Liver (tissue), 8 donors: ENCODE measurements at regions not wholly inside any gene's neighbourhood (a gene's known extent, or its start where the extent isn't known, plus 50 kb on each side); places are given as distances from the start of the nearest gene placed in this dataset.

Experiments
- DNase-seq: peaks from one replicate; pipeline ENCODE4 v3.0.0-alpha.2; 2017; ENCODE audit warnings: low spot score
- H3K27ac ChIP-seq, 2 donors: one replicate each; pipeline ENCODE4 v1.7.0; 2013; ENCODE audit warnings: inconsistent platforms in 2 of 2, low read length in 2 of 2, control low read depth in 1 of 2, low read depth in 1 of 2, mild to moderate bottlenecking in 1 of 2
- H3K27me3 ChIP-seq, 4 donors: one replicate each; pipeline versions ENCODE4 v1.6.1 to v1.7.0; 2013; ENCODE audit warnings: low read length in 3 of 4, inconsistent platforms in 1 of 4, mild to moderate bottlenecking in 1 of 4, moderate library complexity in 1 of 4; ENCODE audit not compliant: control insufficient read depth in 4 of 4, insufficient read depth in 4 of 4
- H3K36me3 ChIP-seq, 4 donors: one replicate each; pipeline versions ENCODE4 v1.6.1 to v1.7.0; 2013; ENCODE audit warnings: low read length in 3 of 4, mild to moderate bottlenecking in 3 of 4, low read depth in 1 of 4, moderate library complexity in 1 of 4; ENCODE audit not compliant: control insufficient read depth in 4 of 4, insufficient read depth in 3 of 4
- H3K4me1 ChIP-seq, 4 donors: one replicate each; pipeline versions ENCODE4 v1.6.1 to v1.7.0; 2013; ENCODE audit warnings: low read length in 3 of 4, mild to moderate bottlenecking in 3 of 4, moderate library complexity in 1 of 4; ENCODE audit not compliant: control insufficient read depth in 4 of 4, insufficient read depth in 4 of 4
- H3K4me3 ChIP-seq, 3 donors: one replicate each; pipeline versions ENCODE4 v1.6.1 to v1.7.0; 2013; ENCODE audit warnings: low read length in 3 of 3, control low read depth in 1 of 3, low read depth in 1 of 3, mild to moderate bottlenecking in 1 of 3
- H3K9ac ChIP-seq, 2 donors: one replicate each; pipeline ENCODE4 v1.7.0; 2013; ENCODE audit warnings: low read length in 2 of 2, mild to moderate bottlenecking in 2 of 2, moderate library complexity in 2 of 2, control low read depth in 1 of 2, low read depth in 1 of 2
- H3K9me3 ChIP-seq, 4 donors: one replicate each; pipeline versions ENCODE4 v1.6.1 to v1.7.0; 2013; ENCODE audit warnings: low read length in 3 of 4; ENCODE audit not compliant: control insufficient read depth in 4 of 4
- FOXA1 ChIP-seq: IDR thresholded peaks from 2 replicates; pipeline ENCODE4 v1.6.1; 2016; ENCODE audit warnings: antibody characterized with exemption
- GABPA ChIP-seq, 2 donors: IDR thresholded peaks in 1 of 2; conservative IDR thresholded peaks in 1 of 2; 2 replicates each; pipeline ENCODE4 v1.6.1; 2016; ENCODE audit warnings: antibody characterized with exemption in 2 of 2, mild to moderate bottlenecking in 1 of 2, moderate library complexity in 1 of 2
- HNF4G ChIP-seq: IDR thresholded peaks from 2 replicates; pipeline ENCODE4 v1.6.1; 2016; ENCODE audit warnings: antibody characterized with exemption
- JUND ChIP-seq, 2 donors: IDR thresholded peaks; 2 replicates each; pipeline ENCODE4 v1.6.1; 2016; ENCODE audit warnings: antibody characterized with exemption in 2 of 2
- RAD21 ChIP-seq, 2 donors: IDR thresholded peaks; 2 replicates each; pipeline ENCODE4 v1.6.1; 2016; ENCODE audit warnings: antibody characterized with exemption in 2 of 2, mild to moderate bottlenecking in 2 of 2
- RXRA ChIP-seq, 2 donors: IDR thresholded peaks; 2 replicates each; pipeline ENCODE4 v1.6.1; 2017 to 2018; ENCODE audit warnings: antibody characterized with exemption in 2 of 2, mild to moderate bottlenecking in 1 of 2
- SP1 ChIP-seq: IDR thresholded peaks from 2 replicates; pipeline ENCODE4 v1.6.1; 2018; ENCODE audit warnings: antibody characterized with exemption, mild to moderate bottlenecking
- WGBS: extraction: QIAGEN DNeasy Blood & Tissue Kit; methylation state at CpG from one replicate; pipeline ENCODE4 v1.1.7; 2013; 5-methylcytosine and 5-hydroxymethylcytosine counted together
- TF ChIP-seq, protein P1 (sequence below): IDR thresholded peaks from 2 replicates; pipeline ENCODE4 v1.6.1; 2016; ENCODE audit warnings: antibody characterized with exemption
- TF ChIP-seq, protein P2 (sequence below): IDR thresholded peaks from 2 replicates; pipeline ENCODE4 v1.6.1; 2016; ENCODE audit warnings: antibody characterized with exemption, mild to moderate bottlenecking
- TF ChIP-seq, protein P3 (sequence below): IDR thresholded peaks from 2 replicates; pipeline ENCODE4 v1.6.1; 2016; ENCODE audit warnings: antibody characterized with exemption
- TF ChIP-seq, protein P4 (sequence below): fragments of 150-350 bp; IDR thresholded peaks from 2 replicates; pipeline ENCODE4 v1.5.1; 2017; ENCODE audit warnings: improper control_type of control experiment, low read depth, low read length; ENCODE audit not compliant: missing input control
- donor health status: healthy.
- donor health status: healthy.
- donor health status: healthy.
- donor health status: healthy.
- donor health status: healthy.

DNA sequence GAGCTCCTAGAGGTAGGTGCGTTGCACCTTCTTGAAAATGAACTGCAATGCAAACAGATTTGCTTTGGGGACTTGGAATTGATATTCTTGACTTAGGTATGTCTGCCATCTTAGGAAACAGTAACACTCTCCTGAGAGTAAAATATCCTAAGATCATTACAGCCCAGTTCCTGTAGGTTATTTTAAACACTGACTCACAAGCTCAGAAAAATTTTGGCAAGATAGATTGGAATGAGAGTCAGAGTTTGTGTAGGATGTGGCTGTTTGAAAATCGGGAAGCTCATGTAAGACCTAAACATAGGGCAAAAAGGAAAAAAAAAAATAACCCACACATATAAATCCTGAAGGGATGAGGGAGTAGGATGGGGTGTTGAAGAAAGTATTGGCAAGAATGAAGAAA lies 377.0 kb upstream of the LRRC4C start (continued):
- TF ChIP-seq, protein P1, sequence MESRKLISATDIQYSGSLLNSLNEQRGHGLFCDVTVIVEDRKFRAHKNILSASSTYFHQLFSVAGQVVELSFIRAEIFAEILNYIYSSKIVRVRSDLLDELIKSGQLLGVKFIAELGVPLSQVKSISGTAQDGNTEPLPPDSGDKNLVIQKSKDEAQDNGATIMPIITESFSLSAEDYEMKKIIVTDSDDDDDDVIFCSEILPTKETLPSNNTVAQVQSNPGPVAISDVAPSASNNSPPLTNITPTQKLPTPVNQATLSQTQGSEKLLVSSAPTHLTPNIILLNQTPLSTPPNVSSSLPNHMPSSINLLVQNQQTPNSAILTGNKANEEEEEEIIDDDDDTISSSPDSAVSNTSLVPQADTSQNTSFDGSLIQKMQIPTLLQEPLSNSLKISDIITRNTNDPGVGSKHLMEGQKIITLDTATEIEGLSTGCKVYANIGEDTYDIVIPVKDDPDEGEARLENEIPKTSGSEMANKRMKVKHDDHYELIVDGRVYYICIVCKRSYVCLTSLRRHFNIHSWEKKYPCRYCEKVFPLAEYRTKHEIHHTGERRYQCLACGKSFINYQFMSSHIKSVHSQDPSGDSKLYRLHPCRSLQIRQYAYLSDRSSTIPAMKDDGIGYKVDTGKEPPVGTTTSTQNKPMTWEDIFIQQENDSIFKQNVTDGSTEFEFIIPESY = no peak
- TF ChIP-seq HNF4G (no peak), FOXA1 (no peak), JUND (IDR thresholded peaks at IDR 0.05) (no peak), GABPA (IDR thresholded peaks at IDR 0.05 in 1 of 2, conservative IDR thresholded peaks at IDR 0.05 in 1 of 2) (no peak)
- TF ChIP-seq, protein P2, sequence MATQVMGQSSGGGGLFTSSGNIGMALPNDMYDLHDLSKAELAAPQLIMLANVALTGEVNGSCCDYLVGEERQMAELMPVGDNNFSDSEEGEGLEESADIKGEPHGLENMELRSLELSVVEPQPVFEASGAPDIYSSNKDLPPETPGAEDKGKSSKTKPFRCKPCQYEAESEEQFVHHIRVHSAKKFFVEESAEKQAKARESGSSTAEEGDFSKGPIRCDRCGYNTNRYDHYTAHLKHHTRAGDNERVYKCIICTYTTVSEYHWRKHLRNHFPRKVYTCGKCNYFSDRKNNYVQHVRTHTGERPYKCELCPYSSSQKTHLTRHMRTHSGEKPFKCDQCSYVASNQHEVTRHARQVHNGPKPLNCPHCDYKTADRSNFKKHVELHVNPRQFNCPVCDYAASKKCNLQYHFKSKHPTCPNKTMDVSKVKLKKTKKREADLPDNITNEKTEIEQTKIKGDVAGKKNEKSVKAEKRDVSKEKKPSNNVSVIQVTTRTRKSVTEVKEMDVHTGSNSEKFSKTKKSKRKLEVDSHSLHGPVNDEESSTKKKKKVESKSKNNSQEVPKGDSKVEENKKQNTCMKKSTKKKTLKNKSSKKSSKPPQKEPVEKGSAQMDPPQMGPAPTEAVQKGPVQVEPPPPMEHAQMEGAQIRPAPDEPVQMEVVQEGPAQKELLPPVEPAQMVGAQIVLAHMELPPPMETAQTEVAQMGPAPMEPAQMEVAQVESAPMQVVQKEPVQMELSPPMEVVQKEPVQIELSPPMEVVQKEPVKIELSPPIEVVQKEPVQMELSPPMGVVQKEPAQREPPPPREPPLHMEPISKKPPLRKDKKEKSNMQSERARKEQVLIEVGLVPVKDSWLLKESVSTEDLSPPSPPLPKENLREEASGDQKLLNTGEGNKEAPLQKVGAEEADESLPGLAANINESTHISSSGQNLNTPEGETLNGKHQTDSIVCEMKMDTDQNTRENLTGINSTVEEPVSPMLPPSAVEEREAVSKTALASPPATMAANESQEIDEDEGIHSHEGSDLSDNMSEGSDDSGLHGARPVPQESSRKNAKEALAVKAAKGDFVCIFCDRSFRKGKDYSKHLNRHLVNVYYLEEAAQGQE = no peak

DNA sequence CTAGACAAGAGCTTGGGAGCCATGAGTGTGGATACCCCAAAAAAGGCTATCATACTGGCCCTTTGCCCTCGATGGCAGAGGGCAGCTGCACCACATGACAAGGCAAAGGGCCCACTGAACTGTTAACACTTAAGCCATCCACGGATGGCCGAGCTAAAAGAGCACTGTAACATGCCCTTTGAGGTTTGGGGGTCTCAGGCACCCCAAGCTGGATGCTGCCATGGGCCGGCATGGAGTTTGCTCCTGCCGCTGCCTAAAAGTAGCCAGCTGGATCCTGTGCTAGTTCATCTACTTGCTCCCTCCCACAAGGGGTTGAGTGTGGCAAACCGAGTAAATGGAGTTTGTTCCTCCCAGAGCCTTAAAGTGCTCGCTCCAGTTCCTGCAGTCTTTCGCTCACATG lies 383.2 kb upstream of the LRRC4C start:
- H3K27ac ChIP-seq = no peak overlapping the region
- no peaks in the 10 kb centered on the region for H3K27me3 ChIP-seq
- no peaks in the 10 kb centered on the region for H3K36me3 ChIP-seq
- H3K9ac ChIP-seq = no peak overlapping the region
- 65% methylated on average over 8 of the region's 8 CpGs for WGBS
- peaks cover 1 to 7% (median 4%) of the 10 kb centered on the region in 4 donors for H3K9me3 ChIP-seq
- H3K4me3 ChIP-seq = no peak overlapping the region
- TF ChIP-seq, protein P1 = no peak
- TF ChIP-seq SP1 (no peak), JUND (IDR thresholded peaks at IDR 0.05) (no peak), RXRA (IDR thresholded peaks at IDR 0.05) (no peak)
- DNase-seq = no peak
- H3K4me1 ChIP-seq = no peaks in the 10 kb centered on the region

DNA sequence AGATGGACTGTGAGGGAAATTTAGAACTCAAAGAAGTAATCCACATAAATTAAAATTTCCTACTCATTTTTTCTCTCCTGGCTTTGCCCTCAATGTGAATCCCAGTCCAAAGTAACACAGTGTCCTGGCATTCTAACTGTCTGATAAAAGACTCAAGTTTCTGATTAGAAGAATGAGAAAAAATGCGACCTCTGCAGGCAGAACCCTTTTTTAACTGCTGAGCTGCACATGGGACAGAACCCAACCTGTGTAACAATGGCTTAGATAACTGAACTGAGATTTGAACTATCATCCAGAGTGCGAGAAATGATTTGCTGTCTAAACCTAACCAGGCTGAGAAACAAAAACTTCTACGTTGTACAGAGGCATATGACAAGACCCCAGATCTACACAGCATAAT lies 385.6 kb upstream of the LRRC4C start:
- no peak overlapping the region for H3K4me3 ChIP-seq
- H3K27ac ChIP-seq = no peak overlapping the region
- no peaks in the 10 kb centered on the region for H3K4me1 ChIP-seq
- no peak overlapping the region for H3K9ac ChIP-seq
- 54% methylated on average over 3 of the region's 3 CpGs for WGBS
- DNase-seq = no peak
- TF ChIP-seq, protein P3, sequence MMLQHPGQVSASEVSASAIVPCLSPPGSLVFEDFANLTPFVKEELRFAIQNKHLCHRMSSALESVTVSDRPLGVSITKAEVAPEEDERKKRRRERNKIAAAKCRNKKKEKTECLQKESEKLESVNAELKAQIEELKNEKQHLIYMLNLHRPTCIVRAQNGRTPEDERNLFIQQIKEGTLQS = no peak
- TF ChIP-seq RAD21 (IDR thresholded peaks at IDR 0.05) = no peak
- no peak for TF ChIP-seq FOXA1
- TF ChIP-seq, protein P2 = no peak
- no peak for TF ChIP-seq HNF4G
- no peak for TF ChIP-seq SP1
- TF ChIP-seq, protein P4, sequence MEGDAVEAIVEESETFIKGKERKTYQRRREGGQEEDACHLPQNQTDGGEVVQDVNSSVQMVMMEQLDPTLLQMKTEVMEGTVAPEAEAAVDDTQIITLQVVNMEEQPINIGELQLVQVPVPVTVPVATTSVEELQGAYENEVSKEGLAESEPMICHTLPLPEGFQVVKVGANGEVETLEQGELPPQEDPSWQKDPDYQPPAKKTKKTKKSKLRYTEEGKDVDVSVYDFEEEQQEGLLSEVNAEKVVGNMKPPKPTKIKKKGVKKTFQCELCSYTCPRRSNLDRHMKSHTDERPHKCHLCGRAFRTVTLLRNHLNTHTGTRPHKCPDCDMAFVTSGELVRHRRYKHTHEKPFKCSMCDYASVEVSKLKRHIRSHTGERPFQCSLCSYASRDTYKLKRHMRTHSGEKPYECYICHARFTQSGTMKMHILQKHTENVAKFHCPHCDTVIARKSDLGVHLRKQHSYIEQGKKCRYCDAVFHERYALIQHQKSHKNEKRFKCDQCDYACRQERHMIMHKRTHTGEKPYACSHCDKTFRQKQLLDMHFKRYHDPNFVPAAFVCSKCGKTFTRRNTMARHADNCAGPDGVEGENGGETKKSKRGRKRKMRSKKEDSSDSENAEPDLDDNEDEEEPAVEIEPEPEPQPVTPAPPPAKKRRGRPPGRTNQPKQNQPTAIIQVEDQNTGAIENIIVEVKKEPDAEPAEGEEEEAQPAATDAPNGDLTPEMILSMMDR = no peak
- H3K36me3 ChIP-seq = no peaks in the 10 kb centered on the region
- H3K27me3 ChIP-seq = no peaks in the 10 kb centered on the region
- H3K9me3 ChIP-seq = peaks cover 1 to 7% (median 4%) of the 10 kb centered on the region in 4 donors
